Fibroblast of skin of right biceps (primary cell): ENCODE measurements at regions not wholly inside any gene's neighbourhood (a gene's known extent, or its start where the extent isn't known, plus 50 kb on each side); places are given as distances from the start of the nearest gene placed in this dataset.
"Not testable (repeated sequence)": the region's sequence is repeated elsewhere in the genome, so short reads cannot be mapped to it uniquely, and the experiment has no call there.

Source experiments
- DNase-seq: peaks from one replicate; pipeline ENCODE4 v3.0.0-alpha.2; 2013

- peak; percentile 23 for DNase-seq
Observed at GRCh38 chr4:189204616-189205015, 736.1 kb upstream of the FRG1 start.

- peak; percentile 14 for DNase-seq
Observed at GRCh38 chr4:189206953-189207352, 733.7 kb upstream of the FRG1 start.

GRCh38 chr4:189207872-189208271 is 732.8 kb upstream of the FRG1 start:
- DNase-seq = no peak

GRCh38 chr4:189215574-189215973 is 725.1 kb upstream of the FRG1 start:
- no peak for DNase-seq

- DNase-seq = no peak
Observed at GRCh38 chr4:189221691-189222090, 719.0 kb upstream of the FRG1 start.

- no peak for DNase-seq
Observed at GRCh38 chr4:189228726-189229125, 711.9 kb upstream of the FRG1 start.

- peak; percentile 25 for DNase-seq
Observed at GRCh38 chr4:189232274-189232673, 708.4 kb upstream of the FRG1 start.

GRCh38 chr4:189233754-189234153 is 706.9 kb upstream of the FRG1 start:
- DNase-seq = not testable (repeated sequence)

- not testable (repeated sequence) for DNase-seq
Observed at GRCh38 chr4:189234948-189235347, 705.7 kb upstream of the FRG1 start.

- no peak for DNase-seq
Observed at GRCh38 chr4:189235599-189235998, 705.1 kb upstream of the FRG1 start.

GRCh38 chr4:189236321-189236720 is 704.4 kb upstream of the FRG1 start:
- not testable (repeated sequence) for DNase-seq

GRCh38 chr4:189237340-189237739 is 703.3 kb upstream of the FRG1 start:
- no peak for DNase-seq

- no peak for DNase-seq
Observed at GRCh38 chr4:189255636-189256035, 685.0 kb upstream of the FRG1 start.

GRCh38 chr4:189261475-189261874 is 679.2 kb upstream of the FRG1 start:
- no peak for DNase-seq

GRCh38 chr4:189265515-189265914 is 675.2 kb upstream of the FRG1 start:
- DNase-seq = no peak

- DNase-seq = no peak
Observed at GRCh38 chr4:189267312-189267965, 673.2 kb upstream of the FRG1 start.

GRCh38 chr4:189278597-189279165 is 662.0 kb upstream of the FRG1 start:
- DNase-seq = peak; percentile 84

- peak; percentile 95 for DNase-seq
Observed at GRCh38 chr4:189279188-189279587, 661.5 kb upstream of the FRG1 start.

GRCh38 chr4:189285377-189285776 is 655.3 kb upstream of the FRG1 start:
- no peak for DNase-seq

- DNase-seq = no peak
Observed at GRCh38 chr4:189291939-189292338, 648.7 kb upstream of the FRG1 start.

GRCh38 chr4:189293459-189293858 is 647.2 kb upstream of the FRG1 start:
- DNase-seq = no peak

GRCh38 chr4:189294574-189294973 is 646.1 kb upstream of the FRG1 start:
- DNase-seq = no peak

- DNase-seq = no peak
Observed at GRCh38 chr4:189299706-189300105, 641.0 kb upstream of the FRG1 start.

- no peak for DNase-seq
Observed at GRCh38 chr4:189301692-189302091, 639.0 kb upstream of the FRG1 start.

- DNase-seq = no peak
Observed at GRCh38 chr4:189302719-189303118, 638.0 kb upstream of the FRG1 start.
